Prostate gland (tissue), 2 donors: ENCODE measurements at regions not wholly inside any gene's neighbourhood (a gene's known extent, or its start where the extent isn't known, plus 50 kb on each side); places are given as distances from the start of the nearest gene placed in this dataset.

ENCODE experiments used
- DNase-seq: peaks from one replicate; pipeline ENCODE4 v3.0.0-alpha.2; 2019; ENCODE audit warnings: low spot score
- H3K27ac ChIP-seq, 2 donors: fragments of 200-600 bp; sonication (generic); 2 replicates each; pipeline ENCODE4 v1.5.1; 2017 to 2019
- H3K27me3 ChIP-seq: fragments of 200-600 bp; sonication (generic); replicated peaks from 2 replicates; pipeline ENCODE4 v1.5.1; 2019; ENCODE audit not compliant: insufficient read depth
- H3K36me3 ChIP-seq, 2 donors: fragments of 200-600 bp; sonication (generic); 1 replicate in 1 of 2; 2 replicates in 1 of 2; pipeline versions ENCODE4 v1.5.1 to v1.8.1; 2017 to 2019
- H3K4me1 ChIP-seq: fragments of 200-600 bp; sonication (generic); replicated peaks from 2 replicates; pipeline ENCODE4 v1.5.1; 2019
- H3K4me3 ChIP-seq, 2 donors: fragments of 200-600 bp; sonication (generic); 2 replicates each; pipeline ENCODE4 v1.5.1; 2017 to 2019
- H3K9me3 ChIP-seq: fragments of 200-600 bp; sonication (generic); 2 replicates; pipeline ENCODE4 v1.5.1; 2017
- POLR2A ChIP-seq: fragments of 450-650 bp; IDR thresholded peaks from one replicate; pipeline ENCODE4 v1.6.1; 2016; ENCODE audit warnings: antibody characterized with exemption, mild to moderate bottlenecking
- POLR2AphosphoS5 ChIP-seq: sonication (generic); formaldehyde crosslinking; IDR thresholded peaks from one replicate; pipeline ENCODE4 v1.6.1; 2017; ENCODE audit warnings: antibody characterized with exemption
- WGBS: methylation state at CpG from one replicate; pipeline ENCODE4 v1.1.5; 2018; 5-methylcytosine and 5-hydroxymethylcytosine counted together
- intact Hi-C: fragments of 100-400 bp; cut with DNase I; formaldehyde crosslinking; loops from one replicate; pipeline ENCODE4 v1.14.2; 2022
- TF ChIP-seq, protein P1 (sequence below), 4 experiments: fragments of 200-600 bp in 2 of 4; fragments of 450-650 bp in 2 of 4; sonication (generic) in 2 of 4; IDR thresholded peaks; 1 replicate in 3 of 4; 2 replicates in 1 of 4; pipeline ENCODE4 v1.5.1; 2016 to 2019; ENCODE audit warnings: antibody characterized with exemption in 4 of 4, mild to moderate bottlenecking in 2 of 4, moderate library complexity in 2 of 4

DNA sequence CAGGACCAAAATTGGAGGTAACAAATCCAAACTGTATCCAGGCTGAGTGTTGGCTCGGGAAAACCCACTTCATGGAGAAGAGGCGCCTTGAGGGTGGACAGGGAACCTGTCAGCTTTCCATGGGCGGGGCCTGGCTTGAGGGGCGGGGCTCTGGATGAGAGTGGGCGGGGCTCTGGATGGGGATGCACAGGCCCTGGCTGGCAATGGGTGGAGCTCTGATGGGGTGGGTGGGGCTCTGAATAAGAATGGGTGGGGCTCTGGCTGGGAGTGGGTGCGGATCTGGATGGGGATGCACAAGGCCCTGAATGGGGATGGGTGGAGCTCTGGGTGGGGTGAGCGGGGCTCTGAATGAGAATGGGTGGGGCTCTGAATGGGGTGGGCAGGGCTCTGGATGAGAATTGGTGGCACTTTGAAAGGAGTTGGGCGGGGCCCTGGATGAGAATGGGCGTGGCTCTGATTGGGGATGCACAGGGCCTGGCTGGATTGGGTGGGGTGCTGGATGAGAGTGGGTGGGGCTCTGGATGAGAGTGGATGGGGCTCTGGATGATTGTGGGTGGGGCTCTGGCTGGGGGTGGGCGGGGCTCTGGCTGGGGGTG is 96.6 kb upstream of the NPTX2 start:
- TF ChIP-seq POLR2AphosphoS5 (no peak), POLR2A (no peak)
- TF ChIP-seq, protein P1, sequence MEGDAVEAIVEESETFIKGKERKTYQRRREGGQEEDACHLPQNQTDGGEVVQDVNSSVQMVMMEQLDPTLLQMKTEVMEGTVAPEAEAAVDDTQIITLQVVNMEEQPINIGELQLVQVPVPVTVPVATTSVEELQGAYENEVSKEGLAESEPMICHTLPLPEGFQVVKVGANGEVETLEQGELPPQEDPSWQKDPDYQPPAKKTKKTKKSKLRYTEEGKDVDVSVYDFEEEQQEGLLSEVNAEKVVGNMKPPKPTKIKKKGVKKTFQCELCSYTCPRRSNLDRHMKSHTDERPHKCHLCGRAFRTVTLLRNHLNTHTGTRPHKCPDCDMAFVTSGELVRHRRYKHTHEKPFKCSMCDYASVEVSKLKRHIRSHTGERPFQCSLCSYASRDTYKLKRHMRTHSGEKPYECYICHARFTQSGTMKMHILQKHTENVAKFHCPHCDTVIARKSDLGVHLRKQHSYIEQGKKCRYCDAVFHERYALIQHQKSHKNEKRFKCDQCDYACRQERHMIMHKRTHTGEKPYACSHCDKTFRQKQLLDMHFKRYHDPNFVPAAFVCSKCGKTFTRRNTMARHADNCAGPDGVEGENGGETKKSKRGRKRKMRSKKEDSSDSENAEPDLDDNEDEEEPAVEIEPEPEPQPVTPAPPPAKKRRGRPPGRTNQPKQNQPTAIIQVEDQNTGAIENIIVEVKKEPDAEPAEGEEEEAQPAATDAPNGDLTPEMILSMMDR (IDR thresholded peaks at IDR 0.05) = no peak
- 89% methylated on average over 10 of the region's 10 CpGs for WGBS

DNA sequence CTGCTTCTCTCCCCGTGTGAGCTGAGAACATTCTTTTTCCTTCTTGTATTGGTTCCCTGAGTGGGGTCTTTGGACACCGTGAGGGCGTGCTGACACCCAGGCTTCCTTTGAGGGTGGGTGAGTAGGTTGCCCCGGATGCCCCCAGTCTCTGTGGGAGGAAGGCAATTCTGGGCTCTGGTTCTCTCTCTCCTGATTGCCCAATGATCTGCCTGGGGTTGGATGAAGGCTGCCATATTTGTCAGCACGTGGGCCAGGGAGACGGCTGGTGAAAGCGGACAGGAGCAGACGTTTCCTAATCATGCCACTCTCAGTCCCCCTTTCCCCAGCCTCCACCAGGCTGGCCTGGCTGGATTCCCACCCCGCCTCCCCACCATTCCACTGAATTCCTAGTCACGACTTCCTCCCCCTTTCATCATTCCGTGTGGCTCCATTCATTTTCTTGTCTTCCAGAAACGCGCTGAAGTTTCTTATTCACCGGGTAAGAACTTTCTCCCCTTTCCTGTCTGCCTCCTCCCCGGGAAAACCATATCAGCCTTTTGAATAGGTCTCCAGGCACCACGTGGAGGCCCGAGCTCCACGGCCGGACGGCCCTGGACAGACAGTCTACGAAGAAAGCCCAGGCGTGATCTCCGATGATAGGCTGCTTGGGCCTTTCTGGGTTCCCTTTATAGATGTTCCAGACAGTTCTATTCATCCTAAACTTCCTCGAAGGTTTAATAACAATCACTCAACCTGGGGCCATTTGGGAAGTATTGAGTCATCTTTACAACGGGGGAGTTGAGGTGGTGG is 98.7 kb upstream of the NPTX2 start:
- Histone ChIP-seq H3K36me3 (no peaks in the 10 kb centered on the region), H3K9me3 (no peaks in the 10 kb centered on the region), H3K27me3 (no peaks in the 10 kb centered on the region), H3K4me3 (no peak overlapping the region), H3K4me1 (no peaks in the 10 kb centered on the region), H3K27ac (no peak overlapping the region)
- 82% methylated on average over 25 of the region's 25 CpGs for WGBS
- DNase-seq = no peak
- intact Hi-C loops = no loop called here
- TF ChIP-seq POLR2AphosphoS5 = no peak

More for the DNA sequence above, 96.6 kb upstream of the NPTX2 start:
- no peak for DNase-seq
- intact Hi-C loops = no loop called here
- Histone ChIP-seq H3K9me3 (no peaks in the 10 kb centered on the region), H3K27ac (no peak overlapping the region), H3K4me3 (no peak overlapping the region), H3K36me3 (no peaks in the 10 kb centered on the region), H3K4me1 (no peaks in the 10 kb centered on the region), H3K27me3 (no peaks in the 10 kb centered on the region)

DNA sequence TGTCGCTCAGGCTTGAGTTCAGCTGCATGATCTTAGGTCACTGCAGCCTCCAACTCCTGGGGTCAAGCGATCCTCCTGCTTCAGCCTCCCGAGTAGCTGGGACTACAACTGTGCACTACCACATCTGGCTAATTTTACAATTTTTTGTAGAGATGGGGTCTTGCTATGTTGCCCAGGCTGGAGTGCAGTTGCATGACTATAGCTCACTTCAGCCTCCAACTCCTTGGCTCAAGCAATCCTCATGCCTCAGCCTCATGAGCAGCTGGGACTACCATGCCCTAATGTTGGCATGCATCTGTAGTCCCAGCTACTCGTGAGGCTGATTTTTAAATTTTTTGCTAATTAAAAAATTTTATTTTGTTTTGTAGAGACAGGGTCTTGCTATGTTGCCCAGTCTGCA is 101.9 kb upstream of the NPTX2 start:
- 90% methylated on average over 4 of the region's 4 CpGs for WGBS

DNA sequence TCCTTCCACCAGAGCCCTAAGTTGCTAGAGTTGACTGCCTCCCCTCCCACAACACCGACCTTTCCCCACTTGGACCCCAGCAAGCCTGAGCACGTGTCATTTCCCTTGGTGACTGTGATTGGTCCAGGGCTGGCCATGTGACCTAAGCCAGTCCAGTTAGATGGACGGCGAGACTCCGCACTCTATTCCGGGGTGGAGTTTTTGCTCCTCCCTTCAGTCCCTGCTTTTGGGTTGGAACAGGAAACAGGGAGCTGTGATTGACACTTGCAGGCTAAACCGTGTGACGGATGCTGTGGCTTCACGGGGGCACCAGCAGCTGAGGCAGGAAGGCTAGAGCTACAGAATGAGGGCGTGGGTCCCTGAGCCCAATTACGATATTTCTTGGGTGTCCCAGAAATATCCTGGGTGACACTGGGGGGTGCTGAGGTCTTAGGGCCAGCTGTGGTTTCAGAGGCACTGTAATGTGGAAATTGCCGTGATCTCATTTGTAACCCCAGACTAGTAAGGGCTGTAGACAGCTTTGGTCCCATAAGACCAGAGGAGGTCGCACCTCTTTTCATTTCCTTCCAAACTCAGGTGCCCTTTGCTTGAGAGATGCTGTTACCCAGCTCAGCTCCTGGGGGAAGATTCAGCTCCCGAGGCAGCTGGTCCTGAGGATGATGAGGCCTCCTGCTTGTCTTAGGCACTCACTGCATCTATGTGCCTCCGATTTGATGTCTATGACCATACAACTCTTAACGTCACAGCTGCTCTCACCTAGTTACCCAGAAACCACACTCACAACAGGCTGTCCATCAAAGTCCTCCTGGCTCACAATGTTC is 102.7 kb upstream of the NPTX2 start:
- 76% methylated on average over 16 of the region's 16 CpGs for WGBS
- Histone ChIP-seq H3K9me3 (no peaks in the 10 kb centered on the region), H3K27me3 (no peaks in the 10 kb centered on the region), H3K4me3 (no peak overlapping the region), H3K36me3 (no peaks in the 10 kb centered on the region), H3K4me1 (no peaks in the 10 kb centered on the region), H3K27ac (no peak overlapping the region)
- DNase-seq = no peak
- intact Hi-C loops = no loop called here
- TF ChIP-seq, protein P1 (IDR thresholded peaks at IDR 0.05) = no peak
- no peak for TF ChIP-seq POLR2AphosphoS5
- TF ChIP-seq POLR2A = no peak

More for the DNA sequence above, 101.9 kb upstream of the NPTX2 start:
- TF ChIP-seq POLR2A (no peak), POLR2AphosphoS5 (no peak)
- TF ChIP-seq, protein P1 (IDR thresholded peaks at IDR 0.05) = no peak
- Histone ChIP-seq H3K4me1 (no peaks in the 10 kb centered on the region), H3K9me3 (no peaks in the 10 kb centered on the region), H3K36me3 (no peaks in the 10 kb centered on the region), H3K27ac (no peak overlapping the region), H3K4me3 (no peak overlapping the region), H3K27me3 (no peaks in the 10 kb centered on the region)
- DNase-seq = no peak
- intact Hi-C loops = no loop called here

DNA sequence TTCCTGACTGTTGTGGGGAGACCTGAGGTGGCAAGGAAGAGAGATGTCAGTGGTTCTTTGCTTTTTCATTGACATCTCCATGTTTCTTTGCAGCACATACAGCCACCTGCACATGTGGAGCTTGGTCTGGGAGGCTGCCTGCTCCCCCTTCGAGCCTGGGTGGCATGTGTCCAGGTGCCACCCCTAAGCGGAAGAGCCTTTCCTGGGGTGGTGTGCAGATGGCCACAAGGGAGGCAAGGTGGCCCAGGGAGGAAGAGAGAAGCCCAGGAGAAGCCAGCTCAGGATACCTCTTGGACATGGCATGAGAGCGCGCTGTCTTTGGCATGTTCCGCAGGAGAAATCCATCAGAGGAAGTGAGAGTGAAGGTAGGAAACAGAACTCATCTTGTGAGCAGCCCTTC is 105.9 kb upstream of the NPTX2 start:
- TF ChIP-seq POLR2AphosphoS5 (no peak), POLR2A (no peak)
- TF ChIP-seq, protein P1 (IDR thresholded peaks at IDR 0.05) = no peak

More for the DNA sequence above, 105.9 kb upstream of the NPTX2 start:
- no peak overlapping the region for H3K27ac ChIP-seq
- no peaks in the 10 kb centered on the region for H3K36me3 ChIP-seq
- no peak overlapping the region for H3K4me3 ChIP-seq
- H3K9me3 ChIP-seq = no peaks in the 10 kb centered on the region
- intact Hi-C loops = no loop called here
- H3K27me3 ChIP-seq = no peaks in the 10 kb centered on the region
- 92% methylated on average over 5 of the region's 5 CpGs for WGBS
- no peaks in the 10 kb centered on the region for H3K4me1 ChIP-seq
- DNase-seq = no peak
